Bronchial epithelial cell (primary cell): ENCODE measurements at regions not wholly inside any gene's neighbourhood (a gene's known extent, or its start where the extent isn't known, plus 50 kb on each side); places are given as distances from the start of the nearest gene placed in this dataset.
A peak's percentile ranks its signal among the peaks of the same experiment; 100 is the strongest.

Experiments used
- DNase-seq: peaks from one replicate; pipeline ENCODE4 v3.0.0-alpha.2; 2010; ENCODE audit warnings: low read depth
- FAIRE-seq: peaks from 2 replicates; lab custom pipeline; 2011; peaks lifted over from hg19 to GRCh38; lab: Jason Lieb, UNC
- H3K27me3 ChIP-seq: 2 replicates; pipeline ENCODE4 v1.5.1; 2011; ENCODE audit warnings: low read length; ENCODE audit not compliant: control insufficient read depth, insufficient read depth
- H3K36me3 ChIP-seq: 2 replicates; pipeline ENCODE4 v1.5.1; 2011; ENCODE audit warnings: low read length; ENCODE audit not compliant: control insufficient read depth, insufficient read depth
- H3K4me3 ChIP-seq: 2 replicates; pipeline ENCODE4 v1.5.1; 2011; ENCODE audit warnings: mild to moderate bottlenecking, low read depth, low read length, control low read depth
- CTCF ChIP-seq: IDR thresholded peaks from 2 replicates; pipeline ENCODE4 v1.5.1; 2011; ENCODE audit warnings: mild to moderate bottlenecking, moderate library complexity, low read length, control low read depth, inconsistent platforms; ENCODE audit not compliant: insufficient read depth, severe bottlenecking

- no peak overlapping the region for H3K4me3 ChIP-seq
- no peaks in the 10 kb centered on the region for H3K27me3 ChIP-seq
- peak; percentile 92 for DNase-seq
- FAIRE-seq = no peak
- no peaks in the 10 kb centered on the region for H3K36me3 ChIP-seq
- no peak for TF ChIP-seq CTCF
Observed at GRCh38 chr3:27960133-27960532, 238.0 kb upstream of the EOMES start.

- no peaks in the 10 kb centered on the region for H3K36me3 ChIP-seq
- TF ChIP-seq CTCF = no peak
- DNase-seq (no peak), FAIRE-seq (no peak)
- no peak overlapping the region for H3K4me3 ChIP-seq
- no peaks in the 10 kb centered on the region for H3K27me3 ChIP-seq
Observed at GRCh38 chr3:27963519-27963918, 241.4 kb upstream of the EOMES start.

- no peak for TF ChIP-seq CTCF
- Histone ChIP-seq H3K27me3 (peaks cover 2% of the 10 kb centered on the region), H3K4me3 (no peak overlapping the region), H3K36me3 (no peaks in the 10 kb centered on the region)
- DNase-seq (no peak), FAIRE-seq (no peak)
Observed at GRCh38 chr3:27971600-27971999, 249.5 kb upstream of the EOMES start.

- Histone ChIP-seq H3K4me3 (no peak overlapping the region), H3K27me3 (no peaks in the 10 kb centered on the region), H3K36me3 (no peaks in the 10 kb centered on the region)
- peak; percentile 83 for DNase-seq
- no peak for TF ChIP-seq CTCF
- no peak for FAIRE-seq
Observed at GRCh38 chr3:27976933-27977332, 254.8 kb upstream of the EOMES start.

GRCh38 chr3:27978440-27978839, 256.3 kb upstream of the EOMES start:
- no peak for TF ChIP-seq CTCF
- no peaks in the 10 kb centered on the region for H3K36me3 ChIP-seq
- no peak for DNase-seq
- H3K27me3 ChIP-seq = no peaks in the 10 kb centered on the region
- FAIRE-seq = no peak
- no peak overlapping the region for H3K4me3 ChIP-seq

- TF ChIP-seq CTCF = no peak
- Histone ChIP-seq H3K27me3 (no peaks in the 10 kb centered on the region), H3K4me3 (no peak overlapping the region), H3K36me3 (no peaks in the 10 kb centered on the region)
- FAIRE-seq (no peak), DNase-seq (peak; percentile 56)
Observed at GRCh38 chr3:27985369-27986035, 255.9 kb upstream of the CMC1 start.
